Left lung (tissue), 4 donors: ENCODE measurements at regions not wholly inside any gene's neighbourhood (a gene's known extent, or its start where the extent isn't known, plus 50 kb on each side); places are given as distances from the start of the nearest gene placed in this dataset.

Experiments
- ATAC-seq: fragments of 200-7000 bp; cut with Tn5 transposase; one replicate; pipeline ENCODE4 v1.9.1; 2020; ENCODE audit warnings: moderate library complexity
- DNase-seq, 4 donors: peaks; one replicate each; pipeline ENCODE4 v3.0.0-alpha.2; 2013 to 2020
- H3K27ac ChIP-seq, 2 donors: fragments of 200-600 bp; sonication (generic) in 1 of 2; one replicate each; pipeline versions ENCODE4 v1.5.0 to v1.8.0; 2020 to 2021
- H3K27me3 ChIP-seq, 2 donors: fragments of 200-600 bp; sonication (generic) in 1 of 2; one replicate each; pipeline versions ENCODE4 v1.5.0 to v1.8.0; 2020 to 2021
- H3K36me3 ChIP-seq, 2 donors: fragments of 200-600 bp; sonication (generic) in 1 of 2; one replicate each; pipeline versions ENCODE4 v1.5.0 to v1.8.0; 2020 to 2021
- H3K4me1 ChIP-seq, 2 donors: fragments of 200-600 bp; one replicate each; pipeline ENCODE4 v1.8.0; 2021
- H3K4me3 ChIP-seq, 2 donors: fragments of 200-600 bp; sonication (generic) in 1 of 2; one replicate each; pipeline versions ENCODE4 v1.5.0 to v1.8.0; 2020 to 2021; ENCODE audit warnings: mild to moderate bottlenecking in 1 of 2
- H3K9me3 ChIP-seq, 2 donors: fragments of 200-600 bp; sonication (generic) in 1 of 2; one replicate each; pipeline versions ENCODE4 v1.5.0 to v1.8.0; 2020 to 2021
- intact Hi-C, 2 donors: fragments of 100-400 bp; cut with DNase I; formaldehyde crosslinking; loops; one replicate each; pipeline versions ENCODE4 v1.11.2 to v1.14.2; 2022
- TF ChIP-seq, protein P1 (sequence below), 2 donors: fragments of 200-600 bp; sonication (generic) in 1 of 2; IDR thresholded peaks; one replicate each; pipeline versions ENCODE4 v1.5.0 to v1.8.0; 2021; ENCODE audit warnings: antibody characterized with exemption in 2 of 2
- donor health status: DM: no; HTN: yes; CAD: no.
- donor health status: DM: no; HTN: no; CAD: no.

DNA sequence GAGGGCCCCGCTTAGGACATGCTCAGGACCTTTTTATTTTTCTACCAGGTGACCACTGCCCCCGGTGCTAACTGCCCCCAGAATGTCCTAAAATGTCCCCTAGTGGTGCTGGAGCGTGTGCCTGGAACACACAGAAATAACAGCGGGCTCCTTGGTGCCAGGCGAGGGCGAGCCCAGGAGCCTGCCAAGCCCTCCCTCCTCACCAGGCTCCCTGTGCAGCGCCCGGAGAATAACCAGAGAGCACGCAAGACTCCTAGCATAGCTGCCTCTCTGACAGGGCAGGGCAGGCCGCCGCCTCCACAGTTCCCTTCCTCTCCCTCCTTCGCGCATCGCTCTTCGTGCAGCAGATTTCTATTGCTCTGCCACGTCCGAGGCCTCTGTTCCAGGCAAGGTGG, 84.3 kb upstream of the ZNF516 start:
- Histone ChIP-seq H3K36me3 (no peaks in the 10 kb centered on the region), H3K27me3 (peaks cover 0 to 25% of the 10 kb centered on the region in 2 donors), H3K4me1 (peaks cover 0 to 10% of the 10 kb centered on the region in 2 donors), H3K27ac (no peak overlapping the region), H3K4me3 (no peak overlapping the region), H3K9me3 (no peaks in the 10 kb centered on the region)
- intact Hi-C loops = no loop called here
- TF ChIP-seq, protein P1, sequence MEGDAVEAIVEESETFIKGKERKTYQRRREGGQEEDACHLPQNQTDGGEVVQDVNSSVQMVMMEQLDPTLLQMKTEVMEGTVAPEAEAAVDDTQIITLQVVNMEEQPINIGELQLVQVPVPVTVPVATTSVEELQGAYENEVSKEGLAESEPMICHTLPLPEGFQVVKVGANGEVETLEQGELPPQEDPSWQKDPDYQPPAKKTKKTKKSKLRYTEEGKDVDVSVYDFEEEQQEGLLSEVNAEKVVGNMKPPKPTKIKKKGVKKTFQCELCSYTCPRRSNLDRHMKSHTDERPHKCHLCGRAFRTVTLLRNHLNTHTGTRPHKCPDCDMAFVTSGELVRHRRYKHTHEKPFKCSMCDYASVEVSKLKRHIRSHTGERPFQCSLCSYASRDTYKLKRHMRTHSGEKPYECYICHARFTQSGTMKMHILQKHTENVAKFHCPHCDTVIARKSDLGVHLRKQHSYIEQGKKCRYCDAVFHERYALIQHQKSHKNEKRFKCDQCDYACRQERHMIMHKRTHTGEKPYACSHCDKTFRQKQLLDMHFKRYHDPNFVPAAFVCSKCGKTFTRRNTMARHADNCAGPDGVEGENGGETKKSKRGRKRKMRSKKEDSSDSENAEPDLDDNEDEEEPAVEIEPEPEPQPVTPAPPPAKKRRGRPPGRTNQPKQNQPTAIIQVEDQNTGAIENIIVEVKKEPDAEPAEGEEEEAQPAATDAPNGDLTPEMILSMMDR (IDR thresholded peaks at IDR 0.05) = no peak
- DNase-seq = no peak
- no peak for ATAC-seq

DNA sequence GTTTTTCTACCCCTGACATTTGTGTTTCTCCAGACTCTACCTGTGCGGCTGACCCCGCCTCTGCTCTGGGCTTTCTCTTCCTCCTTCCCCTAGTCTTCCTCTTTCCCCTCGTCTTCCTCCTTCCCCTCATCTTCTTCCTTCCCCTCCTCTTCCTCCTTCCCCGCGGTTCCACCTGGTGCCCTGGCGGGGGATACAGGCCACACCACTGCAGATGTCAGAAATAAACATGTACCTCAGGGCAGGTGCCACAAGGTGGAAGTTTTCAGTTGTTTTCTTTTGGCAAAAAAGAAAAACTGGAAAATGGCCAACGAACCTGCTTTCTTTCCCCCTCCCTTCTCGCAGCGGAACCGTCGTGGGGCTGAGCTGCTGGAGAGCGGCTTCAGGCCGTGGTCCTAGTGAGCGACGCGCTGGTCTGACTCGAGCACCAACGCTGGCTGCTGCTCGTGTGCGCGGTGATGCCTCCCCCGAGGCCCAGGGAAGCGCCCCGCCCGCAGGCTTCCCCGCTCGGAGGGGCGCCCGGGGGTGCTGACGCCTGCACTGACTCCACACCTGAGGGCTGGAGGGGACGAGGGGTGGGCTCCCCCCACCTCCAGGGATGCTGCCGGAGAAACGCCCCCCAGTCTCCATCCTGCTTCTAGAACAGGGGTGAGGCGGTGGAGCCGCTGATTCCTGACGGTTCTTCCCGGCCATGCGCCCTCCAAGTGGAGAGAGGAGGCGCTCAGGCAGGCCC, 83.7 kb upstream of the ZNF516 start:
- Histone ChIP-seq H3K27ac (no peak overlapping the region), H3K27me3 (peaks cover 0 to 25% of the 10 kb centered on the region in 2 donors), H3K4me3 (no peak overlapping the region), H3K4me1 (peaks cover 0 to 14% of the 10 kb centered on the region in 2 donors), H3K9me3 (no peaks in the 10 kb centered on the region), H3K36me3 (no peaks in the 10 kb centered on the region)
- no peak for ATAC-seq
- intact Hi-C loops = no loop called here
- TF ChIP-seq, protein P1 (IDR thresholded peaks at IDR 0.05) = no peak
- DNase-seq = peak in 1 of 4 donors; percentile 35

DNA sequence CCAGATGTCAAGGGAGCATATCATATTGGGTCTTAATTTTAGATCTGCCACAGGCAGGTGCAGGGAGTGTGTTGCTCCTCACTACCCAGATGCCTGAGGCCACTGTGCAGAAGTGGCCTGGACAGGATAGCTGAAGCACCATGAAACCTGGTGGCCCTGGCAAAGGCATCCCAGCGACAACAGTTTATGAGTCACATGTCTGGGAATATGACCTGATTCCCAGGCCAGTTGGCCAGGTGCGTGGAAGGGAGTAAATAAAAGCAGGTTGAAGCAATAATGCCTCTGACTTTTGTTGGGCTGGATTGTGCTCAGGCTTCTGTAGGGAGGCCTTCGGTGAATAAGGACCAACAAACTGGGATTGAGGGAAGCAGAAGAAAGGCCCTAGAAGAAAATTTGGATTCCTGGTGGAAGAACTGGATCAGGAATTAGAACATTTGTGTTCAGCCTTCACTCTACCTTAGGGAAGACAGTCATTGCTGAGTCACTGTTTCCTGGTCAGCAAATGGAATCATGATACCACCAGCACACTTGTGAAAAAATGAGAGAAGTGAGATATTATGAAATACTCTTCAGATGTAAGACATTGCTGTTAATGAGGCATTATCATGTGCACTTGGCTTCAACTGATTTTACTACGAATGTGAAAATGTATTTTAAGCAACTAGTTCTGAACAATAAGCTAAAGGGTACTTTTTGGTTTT, 78.4 kb upstream of the ZNF516 start:
- Histone ChIP-seq H3K4me3 (no peak overlapping the region), H3K27ac (peak overlapping the region in 1 of 2 donors; percentile 3), H3K4me1 (peaks cover 0 to 36% of the 10 kb centered on the region in 2 donors), H3K27me3 (peaks cover 0 to 4% of the 10 kb centered on the region in 2 donors), H3K9me3 (no peaks in the 10 kb centered on the region), H3K36me3 (no peaks in the 10 kb centered on the region)
- ATAC-seq (peak; percentile 70), DNase-seq (no peak)
- intact Hi-C loops = no loop called here
- TF ChIP-seq, protein P1 (IDR thresholded peaks at IDR 0.05) = no peak

DNA sequence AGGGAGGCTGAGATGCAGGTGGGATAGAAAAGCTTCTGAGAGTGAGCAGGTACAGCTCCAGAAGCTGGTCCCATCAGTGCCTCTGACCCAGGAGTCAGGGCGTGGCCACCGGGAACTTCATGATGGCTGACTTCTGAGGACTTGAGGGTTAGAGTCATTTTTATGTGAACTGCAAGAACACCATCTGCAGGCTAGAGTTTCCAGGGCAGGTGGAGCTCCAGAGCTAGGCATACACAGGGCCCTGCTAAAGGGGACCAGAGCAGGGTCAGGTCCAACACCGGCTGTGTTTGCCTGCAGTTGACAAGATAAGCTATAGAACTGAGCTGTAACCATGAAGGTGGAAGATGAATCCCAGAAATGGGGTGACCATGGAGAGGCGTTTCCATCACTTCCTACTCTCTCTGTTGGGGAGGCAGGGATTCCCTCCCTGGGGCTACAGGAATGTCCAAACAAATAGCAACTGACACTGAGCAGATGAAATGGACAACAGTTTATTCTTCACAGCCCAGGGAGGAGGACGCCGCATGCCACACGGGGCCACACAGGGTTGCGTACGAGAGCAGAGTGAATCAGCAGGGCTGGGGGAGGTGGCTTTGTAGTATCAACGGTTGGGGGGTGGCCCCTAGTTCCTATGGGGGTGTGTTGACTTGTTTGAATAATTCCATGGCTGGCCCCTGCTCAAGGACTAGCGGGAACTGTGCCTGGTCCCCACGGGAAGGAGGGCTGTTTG, 77.6 kb upstream of the ZNF516 start:
- DNase-seq (no peak), ATAC-seq (no peak)
- TF ChIP-seq, protein P1 (IDR thresholded peaks at IDR 0.05) = no peak
- H3K9me3 ChIP-seq = no peaks in the 10 kb centered on the region
- H3K27me3 ChIP-seq = no peaks in the 10 kb centered on the region
- H3K4me3 ChIP-seq = no peak overlapping the region
- peaks cover 0 to 40% of the 10 kb centered on the region in 2 donors for H3K4me1 ChIP-seq
- no peaks in the 10 kb centered on the region for H3K36me3 ChIP-seq
- intact Hi-C loops = no loop called here
- no peak overlapping the region for H3K27ac ChIP-seq

DNA sequence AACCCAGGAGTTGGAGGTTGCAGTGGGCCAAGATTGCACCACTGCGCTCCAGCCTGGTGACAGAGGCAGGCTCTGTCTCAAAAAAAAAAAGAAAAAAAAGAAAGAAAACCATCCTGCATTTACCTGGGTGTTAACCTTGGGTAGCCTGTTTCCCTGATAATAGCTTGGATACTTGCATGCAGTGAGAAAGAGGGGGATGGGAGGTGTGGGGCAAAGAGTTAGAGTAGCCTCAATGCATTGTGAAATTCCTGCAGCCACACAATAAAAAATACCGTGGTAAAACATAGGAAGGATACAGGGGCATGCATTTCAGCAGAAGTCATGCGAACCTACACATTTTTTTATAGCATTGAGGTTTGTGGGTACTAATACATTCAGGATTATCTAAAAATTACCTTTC, 76.6 kb upstream of the ZNF516 start:
- peaks cover 0 to 50% of the 10 kb centered on the region in 2 donors for H3K4me1 ChIP-seq
- H3K36me3 ChIP-seq = no peaks in the 10 kb centered on the region
- TF ChIP-seq, protein P1 (IDR thresholded peaks at IDR 0.05) = no peak
- no peak overlapping the region for H3K4me3 ChIP-seq
- DNase-seq (no peak), ATAC-seq (no peak)
- no peaks in the 10 kb centered on the region for H3K9me3 ChIP-seq
- no peaks in the 10 kb centered on the region for H3K27me3 ChIP-seq
- intact Hi-C loops = no loop called here
- no peak overlapping the region for H3K27ac ChIP-seq
